ENCODE measurements at regions not wholly inside any gene's neighbourhood (a gene's known extent, or its start where the extent isn't known, plus 50 kb on each side); places are given as distances from the start of the nearest gene placed in this dataset.
"Not testable (repeated sequence)": the region's sequence is repeated elsewhere in the genome, so short reads cannot be mapped to it uniquely, and the experiment has no call there.

DNA sequence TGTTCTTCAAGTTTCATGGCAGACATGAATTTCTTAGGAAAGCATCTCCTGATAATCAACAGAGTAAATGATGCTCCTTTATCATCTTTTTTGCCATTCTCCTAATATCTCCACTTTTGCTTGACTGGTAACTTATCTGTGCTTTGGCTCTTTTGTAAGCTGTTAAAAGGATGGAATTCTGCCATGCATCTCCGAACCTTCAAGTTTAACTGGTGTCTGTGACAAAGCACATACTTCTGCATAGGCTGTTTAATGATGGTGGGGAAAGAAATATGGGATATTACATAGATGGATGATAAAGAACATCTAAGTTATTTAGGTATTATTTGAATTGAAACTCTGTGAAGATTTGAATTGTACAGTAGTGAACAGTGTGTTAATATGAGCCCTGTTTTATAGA lies 866.9 kb upstream of the SLITRK1 start:
- DNase-seq (ENCODE audit: low read depth) = no peak

DNA sequence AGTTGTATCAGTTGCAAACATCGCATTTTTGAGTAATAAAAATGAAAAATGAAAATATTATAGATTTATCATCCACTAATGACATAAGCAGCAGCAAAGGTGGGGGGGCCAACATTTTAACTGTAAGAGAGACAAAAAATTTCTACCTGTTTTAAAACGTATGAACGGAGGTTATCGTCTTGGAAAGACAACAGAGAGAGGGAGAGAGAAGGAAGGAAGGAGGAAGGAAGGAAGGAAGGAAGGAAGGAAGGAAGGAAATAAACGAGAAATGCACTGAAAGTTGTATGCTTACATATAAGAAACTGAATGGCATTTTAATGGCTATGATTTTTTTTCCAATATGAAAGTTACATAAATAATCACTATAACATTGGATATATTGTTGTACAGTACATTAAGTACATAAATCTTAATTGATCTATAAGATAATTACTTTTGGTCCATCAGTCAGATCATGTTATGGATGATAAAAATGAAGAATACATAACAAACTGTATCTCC lies 862.8 kb upstream of the SLITRK1 start:
- no peak for DNase-seq (ENCODE audit: low read depth)

DNA sequence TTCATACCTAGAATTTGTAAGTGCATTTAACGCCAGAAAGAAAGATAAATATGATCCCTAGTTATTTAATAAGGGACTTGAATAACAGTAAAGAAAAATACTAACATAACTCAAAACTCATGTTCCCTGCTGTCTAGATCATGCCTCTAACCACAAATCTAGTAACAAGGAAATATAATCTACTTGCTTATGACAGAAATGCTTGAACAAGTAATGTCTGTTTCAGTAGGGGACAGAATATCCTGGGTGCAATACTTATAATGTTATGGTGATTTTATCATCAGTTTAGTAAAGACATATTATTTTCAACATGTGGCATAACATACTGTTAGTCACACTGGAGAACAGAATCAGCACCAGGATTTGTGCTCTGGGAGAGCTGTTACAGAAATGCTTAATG lies 861.9 kb upstream of the SLITRK1 start:
- DNase-seq (ENCODE audit: low read depth) = no peak

DNA sequence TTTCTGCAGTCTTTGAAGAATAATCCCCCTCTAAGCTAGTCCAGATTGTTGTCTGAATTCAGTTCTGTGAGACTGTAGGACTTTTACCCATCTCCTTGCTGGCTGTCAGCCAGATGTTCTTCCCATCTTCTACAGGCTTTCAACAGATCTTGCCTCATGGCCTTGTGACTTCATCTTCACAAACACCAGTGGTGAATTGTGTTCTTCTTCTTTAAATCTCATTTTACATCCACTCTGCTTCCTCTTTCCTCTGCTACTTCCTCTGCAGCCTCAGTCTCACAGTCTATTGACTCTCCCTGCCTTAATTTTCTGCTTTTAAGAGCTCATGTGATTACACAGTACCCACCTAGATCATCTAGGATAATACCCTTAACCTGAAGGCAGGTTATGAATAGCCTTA lies 859.0 kb upstream of the SLITRK1 start:
- DNase-seq (ENCODE audit: low read depth) = no peak

DNA sequence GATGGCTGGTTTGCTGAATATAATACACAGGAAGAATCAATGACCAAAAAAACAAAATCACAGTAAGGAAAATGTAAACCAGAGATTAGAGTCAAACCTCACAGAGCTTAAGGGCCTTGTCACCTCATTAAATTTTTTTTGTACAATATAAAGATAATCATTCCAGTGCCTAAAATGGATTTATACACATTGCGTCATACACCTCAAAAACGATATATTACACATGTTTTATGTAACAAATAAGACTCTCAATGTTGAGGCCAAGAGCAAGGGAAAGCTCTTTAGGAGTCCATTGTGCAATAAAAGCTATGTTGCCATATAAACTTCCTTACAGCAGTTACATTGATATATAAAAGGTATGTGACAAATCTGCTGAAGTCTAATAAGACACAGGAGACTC lies 856.7 kb upstream of the SLITRK1 start:
- DNase-seq (ENCODE audit: low read depth) = no peak

DNA sequence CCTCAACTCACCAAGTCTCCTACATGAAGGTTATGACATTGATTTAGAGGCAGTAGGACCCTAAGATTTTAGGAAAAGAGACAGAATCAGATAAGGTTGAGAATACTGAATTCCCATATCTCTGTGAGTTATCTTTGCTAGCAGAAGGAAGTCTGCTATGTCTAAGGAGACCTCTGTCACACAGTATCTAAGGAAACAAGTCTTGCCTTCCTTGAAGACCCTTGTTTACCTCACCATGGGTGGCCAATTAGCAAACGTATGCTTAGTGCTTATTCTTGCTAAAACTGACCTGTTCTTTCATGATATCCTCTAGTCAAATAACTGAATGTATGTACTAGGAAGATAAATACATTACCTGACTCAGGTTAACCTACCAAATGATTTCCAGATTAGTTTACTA lies 855.4 kb upstream of the SLITRK1 start:
- no peak for DNase-seq (ENCODE audit: low read depth)

DNA sequence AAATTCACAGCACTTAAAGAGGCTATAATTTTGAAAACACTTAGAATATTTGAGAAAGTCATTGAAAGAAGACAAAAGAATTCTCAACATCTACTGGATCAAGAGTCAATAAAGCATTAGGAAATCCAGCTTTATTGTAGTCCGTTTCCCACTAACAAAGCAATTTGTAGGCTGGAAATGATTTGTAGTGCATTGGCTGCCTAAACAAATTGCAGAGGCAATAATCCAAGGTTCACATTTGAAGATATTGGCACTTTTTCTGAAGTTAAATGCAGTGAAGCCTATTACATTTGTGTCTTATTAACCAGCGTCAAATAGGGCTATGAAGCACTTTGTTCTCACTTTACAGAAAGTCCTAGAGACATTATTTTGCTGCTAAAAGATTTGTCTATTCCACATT lies 848.1 kb upstream of the SLITRK1 start:
- no peak for DNase-seq (ENCODE audit: low read depth)

DNA sequence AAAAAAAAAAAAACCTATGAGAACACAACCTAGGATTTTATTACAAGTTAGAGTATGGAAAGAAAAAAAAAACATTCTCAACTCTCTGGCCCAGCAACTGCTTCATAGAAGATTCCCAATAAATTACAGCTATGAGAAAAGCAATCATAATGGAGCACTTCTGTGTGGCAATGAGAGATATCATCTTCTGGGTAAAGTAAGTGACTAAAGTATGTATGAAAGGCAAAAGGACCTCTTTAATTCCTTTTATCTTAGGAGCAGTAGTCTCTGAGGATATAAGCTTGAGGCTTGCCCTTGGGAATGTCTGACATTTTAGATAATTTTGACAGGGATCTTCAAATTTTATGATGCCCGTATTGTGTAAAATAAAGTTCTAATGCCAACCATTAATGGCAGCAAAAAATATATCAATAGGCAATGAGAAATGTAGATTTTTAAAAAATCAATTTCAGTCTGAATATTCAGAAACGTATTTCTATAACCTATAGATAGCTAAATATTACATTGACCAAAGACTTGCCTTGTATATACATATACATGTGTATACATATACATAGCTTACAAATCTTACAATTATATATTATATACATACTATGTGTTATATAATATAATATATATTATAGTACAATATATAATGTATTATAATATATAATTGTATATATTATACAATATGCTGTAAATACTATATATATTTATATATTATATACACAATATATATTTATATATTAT lies 823.9 kb upstream of the SLITRK1 start:
- no peak for DNase-seq (ENCODE audit: low read depth)

DNA sequence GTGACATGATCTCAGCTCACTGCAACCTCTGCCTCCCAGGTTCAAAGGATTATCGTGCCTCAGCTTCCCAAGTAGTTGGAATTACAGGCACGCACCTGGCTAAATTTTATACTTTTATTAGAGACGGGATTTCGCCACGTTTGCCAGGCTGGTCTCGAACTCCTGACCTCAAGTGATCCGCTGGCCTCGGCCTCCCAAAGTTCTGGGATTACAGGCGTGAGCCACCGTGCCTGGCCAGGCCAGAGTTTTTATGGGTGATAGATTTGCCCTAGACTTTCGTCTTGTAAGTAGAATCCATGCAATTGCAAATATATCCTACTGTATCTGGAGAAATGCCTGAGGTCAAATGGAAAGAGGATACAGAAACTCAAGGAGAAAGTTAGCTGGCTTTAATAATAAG lies 819.9 kb upstream of the SLITRK1 start:
- DNase-seq (ENCODE audit: low read depth) = no peak

DNA sequence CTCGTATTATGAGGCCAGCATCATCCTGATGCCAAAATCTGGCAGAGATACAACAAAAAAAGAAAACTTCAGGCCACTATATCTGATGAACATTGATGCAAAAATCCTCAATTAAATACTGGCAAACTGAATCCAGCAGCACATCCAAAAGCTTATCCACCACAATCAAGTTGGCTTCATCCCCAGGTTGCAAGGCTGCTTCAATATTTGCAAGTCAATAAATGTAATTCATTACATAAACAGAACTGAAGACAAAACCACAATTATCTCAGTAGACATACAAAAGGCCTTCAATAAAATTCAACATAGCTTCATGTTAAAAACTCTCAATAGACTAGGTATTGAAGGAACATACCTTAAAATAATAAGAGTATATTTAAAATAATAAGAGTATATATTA lies 815.3 kb upstream of the SLITRK1 start:
- DNase-seq (ENCODE audit: low read depth) = not testable (repeated sequence)

DNA sequence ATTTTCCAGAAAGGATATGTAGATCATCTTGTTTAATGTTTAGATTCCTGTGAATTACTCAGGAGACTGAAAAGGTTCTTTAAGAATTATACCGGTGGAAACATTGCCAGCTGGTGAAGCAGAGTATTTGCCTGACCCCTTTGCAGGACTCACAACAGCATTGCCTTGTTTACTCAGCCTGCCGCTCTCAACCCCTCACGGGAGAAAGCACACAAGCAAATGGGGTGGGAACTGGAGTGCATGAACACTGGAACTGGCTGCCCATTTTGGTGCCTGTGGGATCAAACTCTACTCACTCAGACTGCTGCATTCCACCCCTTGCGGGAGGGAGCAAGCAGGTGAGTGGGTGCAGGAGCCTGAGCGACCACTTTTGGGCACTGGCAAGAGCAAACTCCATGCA lies 804.7 kb upstream of the SLITRK1 start:
- DNase-seq (ENCODE audit: low read depth) = no peak

DNA sequence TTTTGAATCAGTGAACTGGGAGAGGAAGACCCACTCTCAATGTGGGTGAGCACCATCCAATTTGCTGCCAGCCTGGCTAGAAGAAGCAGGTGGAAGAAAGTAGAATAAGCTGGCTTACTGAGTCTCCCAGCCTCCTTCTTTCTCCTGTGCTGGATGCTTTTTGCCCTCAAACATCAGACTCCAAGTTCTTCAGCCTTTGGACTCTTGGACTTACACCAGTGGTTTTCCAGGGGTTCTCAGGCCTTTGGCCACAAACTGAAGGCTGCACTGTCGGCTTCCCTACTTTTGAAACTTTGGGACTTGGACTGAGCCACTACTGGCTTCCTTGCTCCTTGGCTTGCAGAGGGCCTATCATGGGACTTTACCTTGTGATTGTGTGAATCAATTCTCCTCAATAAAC lies 804.2 kb upstream of the SLITRK1 start:
- no peak for DNase-seq (ENCODE audit: low read depth)

DNA sequence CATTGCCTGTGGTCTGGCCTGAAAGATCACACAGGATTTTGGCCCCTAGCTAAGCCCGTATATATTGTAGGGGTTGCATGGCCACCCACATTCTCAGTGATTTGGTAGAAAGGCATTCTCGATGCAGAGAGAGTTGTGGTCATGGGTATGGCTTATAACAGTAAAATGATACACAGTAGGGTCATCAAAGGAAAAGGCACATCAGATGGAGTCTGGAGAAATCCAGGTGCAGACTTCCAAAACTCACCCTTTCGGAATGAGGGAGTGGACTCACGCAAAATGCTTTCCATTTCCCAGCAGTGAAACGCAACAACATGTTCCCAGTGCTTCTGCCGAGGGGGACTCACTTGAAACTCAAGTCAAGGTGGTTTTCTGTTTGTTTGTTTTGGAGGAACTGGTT lies 802.5 kb upstream of the SLITRK1 start:
- no peak for DNase-seq (ENCODE audit: low read depth)

DNA sequence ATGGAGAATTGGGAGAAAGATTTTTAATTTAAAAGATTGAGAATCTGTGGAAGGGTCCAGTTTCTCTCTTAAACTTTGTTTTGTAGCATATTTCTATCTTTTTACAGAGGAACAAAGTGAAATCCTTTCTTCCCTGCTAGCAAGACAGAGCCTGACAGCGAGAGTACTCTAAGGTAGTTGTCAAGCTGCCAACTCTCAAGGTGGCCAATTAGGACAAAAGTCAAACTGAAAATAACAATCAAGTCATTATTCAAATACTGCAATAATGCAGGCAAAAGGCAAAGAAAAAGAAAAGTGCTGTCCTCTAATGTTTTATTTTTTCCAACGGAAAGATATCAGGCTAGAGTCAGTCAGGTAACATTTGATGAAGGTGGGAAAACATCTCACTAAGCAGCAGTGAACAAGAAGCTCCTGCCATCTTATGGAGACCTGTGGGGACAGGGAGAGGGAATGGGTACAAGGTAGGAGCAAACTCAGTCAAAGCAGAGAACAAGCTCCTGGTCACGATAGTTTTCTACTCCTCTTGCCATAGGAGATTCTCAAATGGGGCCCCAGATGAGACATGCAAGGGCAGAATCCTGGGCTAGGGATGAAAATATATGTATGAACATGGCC lies 801.9 kb upstream of the SLITRK1 start:
- DNase-seq (ENCODE audit: low read depth) = no peak

DNA sequence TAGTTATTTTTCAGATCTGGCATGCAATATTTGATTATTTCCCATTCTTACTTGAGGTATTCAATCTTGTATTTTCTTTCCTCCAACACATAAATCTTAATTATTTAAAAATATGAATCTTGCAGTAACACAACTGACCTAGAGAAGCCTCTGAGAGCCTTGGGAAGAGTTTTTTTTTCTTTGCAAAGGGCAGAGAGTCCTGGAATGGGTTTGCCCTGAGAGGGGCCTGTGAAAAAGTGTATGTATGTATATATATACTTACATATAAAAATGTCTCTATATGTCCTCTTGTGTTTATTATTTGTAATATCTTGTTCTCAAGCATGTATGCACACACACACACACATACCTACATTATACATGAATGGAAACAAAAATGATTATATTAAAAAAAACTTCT lies 801.2 kb upstream of the SLITRK1 start:
- no peak for DNase-seq (ENCODE audit: low read depth)

DNA sequence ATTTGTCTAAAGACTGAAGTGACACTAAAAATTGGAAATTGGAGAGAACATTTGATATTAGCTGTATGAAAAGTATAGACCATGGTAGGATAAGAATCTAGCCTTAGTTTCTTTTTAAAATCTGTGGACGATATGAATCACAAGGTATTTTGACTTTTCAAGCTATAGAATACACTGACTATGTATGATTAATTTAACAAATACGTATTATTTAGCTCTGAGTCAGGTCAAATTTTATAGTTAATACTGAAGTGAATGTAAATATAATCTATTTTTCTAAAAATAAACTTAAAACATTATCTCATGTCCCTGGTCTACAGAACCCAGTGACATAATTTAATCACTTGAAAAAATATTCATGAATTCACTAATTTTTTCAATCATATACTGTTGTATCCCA lies 795.6 kb upstream of the SLITRK1 start:
- no peak for DNase-seq (ENCODE audit: low read depth)

DNA sequence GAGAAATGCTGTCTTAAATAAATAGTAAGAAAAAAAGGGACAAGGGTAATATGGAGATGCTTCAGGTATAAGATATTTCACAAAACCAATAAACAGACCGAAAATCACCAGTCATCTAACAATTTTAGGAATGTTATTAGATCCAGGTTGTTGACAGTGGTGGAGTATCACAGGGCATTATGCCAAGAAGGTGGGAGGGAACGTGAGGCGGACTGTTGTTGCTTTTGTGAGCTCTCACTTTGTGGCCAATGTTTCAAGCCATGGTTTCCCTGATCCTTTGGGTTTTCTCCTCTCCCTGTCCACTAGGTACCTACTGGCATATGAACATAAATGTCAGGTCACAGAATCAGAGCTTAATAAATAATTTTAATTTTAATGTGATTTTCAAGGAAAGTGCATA lies 790.3 kb upstream of the SLITRK1 start:
- DNase-seq (ENCODE audit: low read depth) = no peak

DNA sequence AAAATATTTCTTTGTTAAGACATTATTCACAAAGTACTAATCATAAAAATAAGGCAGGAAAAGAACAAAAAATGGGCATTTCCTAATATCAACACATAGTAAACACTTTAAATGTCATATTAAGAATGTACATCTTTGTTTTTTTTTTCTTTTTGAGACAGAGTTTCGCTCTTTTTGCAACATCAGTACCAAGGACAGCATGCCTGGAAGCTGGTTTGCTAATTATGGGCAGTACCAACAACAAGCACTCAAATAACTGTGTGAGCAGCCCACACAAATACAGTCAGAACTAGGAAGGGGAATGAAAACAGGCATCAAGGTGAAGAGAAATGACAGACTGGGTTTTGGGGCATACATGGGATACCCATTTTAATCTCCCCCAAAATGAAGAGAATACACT lies 788.0 kb upstream of the SLITRK1 start:
- no peak for DNase-seq (ENCODE audit: low read depth)

DNA sequence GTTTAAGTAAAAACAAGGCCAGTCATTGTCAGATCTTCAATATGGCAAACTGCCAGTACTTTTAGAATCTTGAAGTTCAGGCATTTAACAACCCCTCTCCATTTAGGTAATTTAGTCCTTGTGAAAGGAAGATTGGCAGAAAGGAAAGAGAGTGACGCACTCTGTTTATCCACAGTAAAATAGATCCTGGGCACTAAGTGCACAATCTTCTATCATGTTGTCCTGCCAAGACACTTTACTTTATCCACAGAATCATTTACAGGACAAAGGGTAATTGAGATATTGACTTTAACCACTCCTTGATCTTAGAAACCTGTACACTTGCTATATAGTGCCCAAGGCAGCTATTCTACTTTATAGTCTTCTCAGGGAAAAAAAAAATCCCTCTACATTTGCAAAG lies 786.4 kb upstream of the SLITRK1 start:
- no peak for DNase-seq (ENCODE audit: low read depth)

DNA sequence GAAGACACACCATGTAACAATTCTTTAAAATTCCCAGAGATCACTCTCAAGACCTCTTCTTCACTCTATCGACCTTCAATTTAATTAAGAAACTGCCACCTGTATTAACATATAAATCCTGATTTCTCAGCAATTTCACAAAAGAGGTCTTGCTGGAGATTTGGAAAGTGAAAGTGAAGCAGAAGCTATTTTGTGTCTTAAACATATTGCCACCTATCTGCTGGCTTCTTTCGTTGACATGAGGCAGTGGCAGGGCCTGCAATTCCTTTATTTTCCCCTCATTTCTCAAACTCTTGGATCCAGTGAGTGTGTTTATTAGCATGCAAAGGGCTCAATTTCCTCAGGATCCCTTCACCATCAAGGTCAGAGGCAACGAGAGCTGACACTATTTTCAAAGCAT lies 780.2 kb upstream of the SLITRK1 start:
- no peak for DNase-seq (ENCODE audit: low read depth)

DNA sequence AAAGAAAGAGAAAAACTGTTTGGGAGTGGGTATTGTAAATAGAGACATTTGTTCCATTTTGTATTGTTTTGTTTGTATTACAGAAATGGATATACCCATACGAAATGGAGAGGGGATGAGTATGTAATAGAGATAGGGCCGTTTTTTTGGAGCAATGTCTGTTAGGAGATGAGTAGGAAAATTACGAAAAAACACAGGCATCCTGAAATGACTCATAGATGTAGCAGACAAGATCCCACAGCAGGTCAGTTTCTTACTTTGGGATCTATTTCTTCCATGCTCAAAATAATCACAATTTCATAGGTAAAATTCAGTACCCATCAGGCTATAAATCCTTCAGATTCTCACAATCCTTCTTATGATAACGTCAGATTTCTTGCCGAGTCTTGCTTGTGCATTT lies 779.4 kb upstream of the SLITRK1 start:
- DNase-seq (ENCODE audit: low read depth) = no peak

DNA sequence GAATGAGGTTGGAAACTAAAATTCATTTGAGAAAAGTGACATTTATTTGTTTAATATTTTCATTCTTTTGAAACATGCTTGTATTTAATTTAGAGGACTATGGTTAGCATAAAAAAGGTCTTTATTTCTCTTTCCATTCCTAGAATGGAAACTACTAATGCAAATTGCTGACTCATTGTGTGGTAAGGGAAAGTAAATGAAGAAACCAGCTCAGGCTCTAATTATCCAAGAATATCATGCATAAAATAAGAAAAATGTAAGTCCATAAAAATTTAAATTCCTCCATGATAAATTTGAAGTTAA lies 777.0 kb upstream of the SLITRK1 start:
- no peak for DNase-seq (ENCODE audit: low read depth)

DNA sequence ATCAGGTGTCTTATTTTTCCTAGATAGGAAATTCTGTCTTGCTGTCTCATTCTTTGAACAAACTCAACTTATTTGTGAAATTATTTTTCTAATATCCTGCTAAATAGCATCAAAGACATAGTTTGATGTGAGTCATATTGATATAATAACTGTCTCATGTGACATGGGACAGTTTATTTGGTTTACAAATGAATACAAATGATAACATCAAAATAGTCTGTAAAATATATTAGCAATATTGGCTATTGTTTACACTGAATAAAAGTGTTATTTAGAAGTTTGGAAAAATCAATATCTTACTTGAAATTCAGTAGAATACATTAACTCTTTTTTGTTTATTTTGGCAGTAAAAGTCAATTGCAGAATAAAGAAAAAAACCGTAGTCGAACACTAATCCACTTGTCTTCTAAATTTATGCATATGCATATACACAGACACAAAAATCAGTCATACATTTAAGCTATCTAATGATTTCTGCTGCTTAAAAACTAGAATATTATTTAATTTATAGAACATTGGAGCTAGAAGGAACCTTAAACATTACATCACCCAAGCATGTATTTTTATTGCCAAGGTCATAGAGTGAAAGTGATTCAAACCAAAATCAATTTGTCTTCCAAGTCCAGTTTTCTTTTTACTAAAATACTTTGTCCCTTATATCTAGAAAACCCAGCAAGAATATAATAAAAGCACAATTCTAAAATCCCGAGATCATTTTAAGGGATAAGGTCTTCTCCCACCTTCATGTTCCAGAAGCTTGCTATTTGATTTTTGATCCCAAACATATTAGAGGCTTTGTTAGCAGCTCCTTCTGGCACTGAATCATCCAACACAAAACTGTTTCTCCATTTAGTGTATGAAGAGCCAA lies 776.5 kb upstream of the SLITRK1 start:
- no peak for DNase-seq (ENCODE audit: low read depth)

Data from stimulated activated CD8-positive, alpha-beta memory T cell treated with anti-CD3 and anti-CD28 coated beads, Interleukin-4, amount 100 ng/mL, for 24 hours (primary cell).